ENCODE measurements at regions not wholly inside any gene's neighbourhood (a gene's known extent, or its start where the extent isn't known, plus 50 kb on each side); places are given as distances from the start of the nearest gene placed in this dataset.

- TF ChIP-seq POLR2AphosphoS5 (IDR thresholded peaks at IDR 0.05; ENCODE audit: low read depth) (no peak), REST (IDR thresholded peaks at IDR 0.05; ENCODE audit: unreplicated experiment) (no peak)
Measured at GRCh38 chr13:82898586-82898985, 983.7 kb downstream of the SLITRK1 start.
